Upper lobe of left lung (tissue), 4 donors: ENCODE measurements at regions not wholly inside any gene's neighbourhood (a gene's known extent, or its start where the extent isn't known, plus 50 kb on each side); places are given as distances from the start of the nearest gene placed in this dataset.

ENCODE experiments used
- EP300 ChIP-seq, 4 donors: sonication (generic); formaldehyde crosslinking; IDR thresholded peaks; one replicate each; pipeline ENCODE4 v1.5.1; 2017; ENCODE audit warnings: antibody characterized with exemption in 4 of 4, control low read depth in 2 of 4
- POLR2A ChIP-seq, 4 donors: fragments of 450-650 bp; IDR thresholded peaks; one replicate each; pipeline ENCODE4 v1.5.1; 2016 to 2017; ENCODE audit warnings: antibody characterized with exemption in 4 of 4, mild to moderate bottlenecking in 2 of 4
- POLR2AphosphoS5 ChIP-seq, 2 donors: sonication (generic); formaldehyde crosslinking; IDR thresholded peaks; one replicate each; pipeline ENCODE4 v1.5.1; 2017; ENCODE audit warnings: antibody characterized with exemption in 2 of 2
- TF ChIP-seq, protein P1 (sequence below), 6 experiments: fragments of 450-650 bp in 4 of 6; fragments of 200-600 bp in 2 of 6; sonication (generic) in 2 of 6; IDR thresholded peaks; one replicate each; pipeline ENCODE4 v1.5.1; 2016 to 2019; ENCODE audit warnings: antibody characterized with exemption in 6 of 6

DNA sequence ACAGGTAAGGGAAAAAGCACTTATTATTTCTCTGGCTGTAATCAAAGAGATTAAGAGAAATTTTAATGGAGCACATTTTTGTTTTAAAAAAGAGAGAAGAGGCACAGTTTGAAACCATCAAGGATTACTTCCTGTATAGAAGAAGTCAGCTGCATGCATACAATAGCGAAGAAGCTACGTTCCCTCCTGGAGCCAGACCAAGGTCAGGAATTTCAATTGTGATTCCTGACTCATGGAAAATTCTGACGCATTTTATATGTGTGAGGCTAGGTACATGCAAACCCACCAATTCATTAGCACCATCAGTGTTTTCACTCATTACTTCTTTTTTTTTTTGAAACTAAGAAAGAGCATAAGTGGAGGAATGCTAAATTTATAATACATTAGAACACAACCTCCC, 232.7 kb upstream of the SGK1 start:
- TF ChIP-seq, protein P1, sequence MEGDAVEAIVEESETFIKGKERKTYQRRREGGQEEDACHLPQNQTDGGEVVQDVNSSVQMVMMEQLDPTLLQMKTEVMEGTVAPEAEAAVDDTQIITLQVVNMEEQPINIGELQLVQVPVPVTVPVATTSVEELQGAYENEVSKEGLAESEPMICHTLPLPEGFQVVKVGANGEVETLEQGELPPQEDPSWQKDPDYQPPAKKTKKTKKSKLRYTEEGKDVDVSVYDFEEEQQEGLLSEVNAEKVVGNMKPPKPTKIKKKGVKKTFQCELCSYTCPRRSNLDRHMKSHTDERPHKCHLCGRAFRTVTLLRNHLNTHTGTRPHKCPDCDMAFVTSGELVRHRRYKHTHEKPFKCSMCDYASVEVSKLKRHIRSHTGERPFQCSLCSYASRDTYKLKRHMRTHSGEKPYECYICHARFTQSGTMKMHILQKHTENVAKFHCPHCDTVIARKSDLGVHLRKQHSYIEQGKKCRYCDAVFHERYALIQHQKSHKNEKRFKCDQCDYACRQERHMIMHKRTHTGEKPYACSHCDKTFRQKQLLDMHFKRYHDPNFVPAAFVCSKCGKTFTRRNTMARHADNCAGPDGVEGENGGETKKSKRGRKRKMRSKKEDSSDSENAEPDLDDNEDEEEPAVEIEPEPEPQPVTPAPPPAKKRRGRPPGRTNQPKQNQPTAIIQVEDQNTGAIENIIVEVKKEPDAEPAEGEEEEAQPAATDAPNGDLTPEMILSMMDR (IDR thresholded peaks at IDR 0.05), result no peak
- TF ChIP-seq POLR2AphosphoS5 (IDR thresholded peaks at IDR 0.05), result no peak
- TF ChIP-seq POLR2A (IDR thresholded peaks at IDR 0.05), result no peak
- TF ChIP-seq EP300 (IDR thresholded peaks at IDR 0.05), result no peak
